ENCODE measurements at regions not wholly inside any gene's neighbourhood (a gene's known extent, or its start where the extent isn't known, plus 50 kb on each side); places are given as distances from the start of the nearest gene placed in this dataset.
A peak's percentile ranks its signal among the peaks of the same experiment; 100 is the strongest.

GRCh38 chr2:77608510-77608909 is 86.3 kb upstream of the LRRTM4 start:
- Histone ChIP-seq H3K79me2 (ENCODE audit: insufficient read depth, low read length) (no peaks in the 10 kb centered on the region), H3K9ac (ENCODE audit: insufficient read depth, low read depth, low read length) (no peak overlapping the region), H4K20me1 (ENCODE audit: insufficient read depth, low read length) (no peaks in the 10 kb centered on the region), H3K27me3 (ENCODE audit: control insufficient read depth in 1 of 2, insufficient read depth in 2 of 2, low read length in 2 of 2) (no peaks in the 10 kb centered on the region), H3K4me3 (replicated peaks in 1 of 3; ENCODE audit: insufficient read depth in 1 of 3, low read depth in 2 of 3, low read length in 3 of 3) (no peak overlapping the region), H3K9me3 (ENCODE audit: low read length) (no peaks in the 10 kb centered on the region), H3K27ac (ENCODE audit: extremely low read length, insufficient read depth, low read length) (no peak overlapping the region), H2AFZ (ENCODE audit: low read length) (no peak overlapping the region), H3K4me1 (ENCODE audit: insufficient read depth, low read length) (peaks cover 14% of the 10 kb centered on the region), H3K36me3 (replicated peaks in 1 of 2; ENCODE audit: control insufficient read depth in 1 of 2, insufficient read depth in 2 of 2, low read length in 2 of 2) (no peaks in the 10 kb centered on the region), H3K4me2 (ENCODE audit: low read depth, low read length) (no peak overlapping the region)
- POLR2A ChIA-PET, result no interaction called here
- no peak for ATAC-seq
- CTCF ChIA-PET (ENCODE audit: low intra/inter-chr PET ratio, low total read pairs), result no interaction called here
- TF ChIP-seq ZSCAN25 (CRISPR knock-in tag; IDR thresholded peaks at IDR 0.05) (no peak), TBP (CRISPR knock-in tag; IDR thresholded peaks at IDR 0.05) (no peak), SKIL (CRISPR knock-in tag; IDR thresholded peaks at IDR 0.05; ENCODE audit: borderline replicate concordance) (no peak), POLR2AphosphoS2 (IDR thresholded peaks at IDR 0.05; ENCODE audit: low read depth, low read length) (no peak), ZNF12 (CRISPR knock-in tag; IDR thresholded peaks at IDR 0.05) (peak; percentile 92), FOXC1 (CRISPR knock-in tag; IDR thresholded peaks at IDR 0.05; ENCODE audit: borderline replicate concordance) (no peak)
- DNase-seq (ENCODE audit: low spot score), result no peak
- FAIRE-seq, result no peak
- in situ Hi-C loops (cut with HindIII; ENCODE audit: extremely low pct_ligation_motif_present, low pct_unique_long_range_greater_than_20kb) (no loop called here), intact Hi-C loops (cut with micrococcal nuclease; ENCODE audit: unreplicated experiment) (no loop called here)
- no TSS peak for BruUV-seq (replicated peaks)

- POLR2A ChIA-PET, result no interaction called here
- Histone ChIP-seq H3K4me2 (ENCODE audit: low read depth, low read length) (peak overlapping the region; percentile 30), H3K79me2 (ENCODE audit: insufficient read depth, low read length) (no peaks in the 10 kb centered on the region), H3K4me1 (ENCODE audit: insufficient read depth, low read length) (peaks cover 9% of the 10 kb centered on the region), H2AFZ (ENCODE audit: low read length) (no peak overlapping the region), H3K27me3 (ENCODE audit: control insufficient read depth in 1 of 2, insufficient read depth in 2 of 2, low read length in 2 of 2) (no peaks in the 10 kb centered on the region), H3K27ac (ENCODE audit: extremely low read length, insufficient read depth, low read length) (no peak overlapping the region), H3K4me3 (replicated peaks in 1 of 3; ENCODE audit: insufficient read depth in 1 of 3, low read depth in 2 of 3, low read length in 3 of 3) (no peak overlapping the region), H3K36me3 (replicated peaks in 1 of 2; ENCODE audit: control insufficient read depth in 1 of 2, insufficient read depth in 2 of 2, low read length in 2 of 2) (no peaks in the 10 kb centered on the region), H4K20me1 (ENCODE audit: insufficient read depth, low read length) (no peaks in the 10 kb centered on the region; the same call in 1 of the 2 replicates), H3K9me3 (ENCODE audit: low read length) (no peaks in the 10 kb centered on the region), H3K9ac (ENCODE audit: insufficient read depth, low read depth, low read length) (no peak overlapping the region)
- DNase-seq (ENCODE audit: low spot score) (peak; percentile 45), ATAC-seq (peak; percentile 78), FAIRE-seq (no peak)
- WGBS (ENCODE audit: low lambda C conversion rate), result 0% methylated on average over 3 of the region's 3 CpGs
- in situ Hi-C loops (cut with HindIII; ENCODE audit: extremely low pct_ligation_motif_present, low pct_unique_long_range_greater_than_20kb), result no loop called here
- CTCF ChIA-PET (ENCODE audit: low intra/inter-chr PET ratio, low total read pairs), result no interaction called here
- BruUV-seq (replicated peaks), result no TSS peak
- intact Hi-C loops (cut with micrococcal nuclease; ENCODE audit: unreplicated experiment), result no loop called here
- TF ChIP-seq TCF7 (IDR thresholded peaks at IDR 0.05; ENCODE audit: low read depth) (peak; percentile 77), ZNF652 (CRISPR knock-in tag; IDR thresholded peaks at IDR 0.05; ENCODE audit: borderline replicate concordance, low read depth) (no peak), FOXP4 (CRISPR knock-in tag; IDR thresholded peaks at IDR 0.05) (peak; percentile 60), ZNF609 (CRISPR knock-in tag; IDR thresholded peaks at IDR 0.05; ENCODE audit: borderline replicate concordance) (peak; percentile 45; the same call in 1 of the 2 replicates), KDM5A (IDR thresholded peaks at IDR 0.05; ENCODE audit: borderline replicate concordance, low read length) (no peak)
Measured at GRCh38 chr2:77629539-77629938, 107.4 kb upstream of the LRRTM4 start.

Data from HepG2 (cell line).